ENCODE measurements at regions not wholly inside any gene's neighbourhood (a gene's known extent, or its start where the extent isn't known, plus 50 kb on each side); places are given as distances from the start of the nearest gene placed in this dataset.
A peak's percentile ranks its signal among the peaks of the same experiment; 100 is the strongest.

GRCh38 chr10:28880683-28880950, 203.3 kb downstream of the BAMBI start (continued):
- no peak for TF ChIP-seq SREBF1 (IDR thresholded peaks at IDR 0.05; ENCODE audit: borderline replicate concordance, low read depth, low read length)
- no peak for TF ChIP-seq POLR2H (tag; IDR thresholded peaks at IDR 0.05; ENCODE audit: low read depth)

GRCh38 chr10:28881171-28881882, 204.0 kb downstream of the BAMBI start:
- intact Hi-C loops (cut with micrococcal nuclease), result no loop called here
- no peak overlapping the region for H3K4me2 ChIP-seq (ENCODE audit: insufficient read depth, low read length)
- no peaks in the 10 kb centered on the region for H3K79me2 ChIP-seq (ENCODE audit: control insufficient read depth, insufficient read depth, low read length)
- no peaks in the 10 kb centered on the region for H3K9me3 ChIP-seq (replicated peaks; ENCODE audit: control insufficient read depth, insufficient read depth, low read depth, low read length)
- DNase-seq (ENCODE audit: extremely low read depth in 1 of 4, low spot score in 3 of 4), result no peak
- no peak overlapping the region for H3K27ac ChIP-seq (ENCODE audit: extremely low read depth, low read depth, low read length)
- FAIRE-seq, result no peak
- no peaks in the 10 kb centered on the region for H3K9me1 ChIP-seq (ENCODE audit: control insufficient read depth, insufficient read depth, low read length)
- in situ Hi-C loops (cut with MboI), result no loop called here
- H4K20me1 ChIP-seq (replicated peaks; ENCODE audit: control insufficient read depth, insufficient read depth, low read length), result no peaks in the 10 kb centered on the region
- no peaks in the 10 kb centered on the region for H3K27me3 ChIP-seq (ENCODE audit: control insufficient read depth in 2 of 2, insufficient read depth in 2 of 2, low read length in 2 of 2)
- no peak for ATAC-seq
- H3K9ac ChIP-seq (ENCODE audit: insufficient read depth in 1 of 2, low read depth in 2 of 2, low read length in 2 of 2), result no peak overlapping the region
- TF ChIP-seq MITF (IDR thresholded peaks at IDR 0.05) (no peak), TBP (optimal IDR thresholded peaks at IDR 0.05; ENCODE audit: low read depth, low read length) (no peak), EWSR1 (IDR thresholded peaks at IDR 0.05; ENCODE audit: borderline replicate concordance, low read depth, partially characterized antibody) (no peak), ZBTB26 (CRISPR knock-in tag; IDR thresholded peaks at IDR 0.05) (no peak), MAZ (CRISPR knock-in tag; conservative IDR thresholded peaks at IDR 0.05 in 1 of 2, IDR thresholded peaks at IDR 0.05 in 1 of 2) (no peak), ZNF431 (CRISPR knock-in tag; IDR thresholded peaks at IDR 0.05) (no peak), MYBL2 (IDR thresholded peaks at IDR 0.05; ENCODE audit: low read depth) (no peak), MYBL2 (CRISPR knock-in tag; IDR thresholded peaks at IDR 0.05; ENCODE audit: borderline replicate concordance) (no peak), ZNF696 (CRISPR knock-in tag; conservative IDR thresholded peaks at IDR 0.05) (no peak), NFIX (CRISPR knock-in tag; IDR thresholded peaks at IDR 0.05; ENCODE audit: low read depth) (no peak), FUS (optimal IDR thresholded peaks at IDR 0.05; ENCODE audit: low read depth, low read length) (no peak), TEAD1 (CRISPR knock-in tag; IDR thresholded peaks at IDR 0.05) (no peak)
- ChIA-PET CTCF (ENCODE audit: low intra/inter-chr PET ratio) (no interaction called here), POLR2A (interaction anchor here (0.6 to 0.9 kb wide), 3 partner anchors 19 to 145 kb away, joined by 3 read pairs; no protein-coding TSS in a partner anchor)
- H3K4me1 ChIP-seq (replicated peaks in 1 of 2; ENCODE audit: control insufficient read depth in 2 of 2, insufficient read depth in 2 of 2, low read length in 2 of 2), result peaks cover 0 to 3% of the 10 kb centered on the region in 2 experiments; a peak in 1 of 5 replicates
- H3K36me3 ChIP-seq (ENCODE audit: control insufficient read depth, insufficient read depth, low read length), result no peaks in the 10 kb centered on the region
- H3K4me3 ChIP-seq, result no peak overlapping the region
- 5% methylated on average over 3 of the region's 3 CpGs for WGBS (ENCODE audit: insufficient coverage, low coverage, missing lambda C conversion rate)
- peak overlapping the region; percentile 30 for H2AFZ ChIP-seq (ENCODE audit: low read depth, low read length)
- no TSS peak for BruUV-seq (replicated peaks)
